ENCODE measurements at regions not wholly inside any gene's neighbourhood (a gene's known extent, or its start where the extent isn't known, plus 50 kb on each side); places are given as distances from the start of the nearest gene placed in this dataset.

GRCh38 chr13:85381082-85381481 lies 418.1 kb downstream of the SLITRK6 start:
- no peak for TF ChIP-seq CTCF (IDR thresholded peaks at IDR 0.05)

- no peak for TF ChIP-seq CTCF (IDR thresholded peaks at IDR 0.05)
These were observed 419.2 kb downstream of the SLITRK6 start for GRCh38 chr13:85379991-85380390.

- TF ChIP-seq CTCF (IDR thresholded peaks at IDR 0.05), result no peak
These were observed 419.8 kb downstream of the SLITRK6 start for GRCh38 chr13:85379433-85379832.

GRCh38 chr13:85377783-85378182 lies 421.4 kb downstream of the SLITRK6 start:
- TF ChIP-seq CTCF (IDR thresholded peaks at IDR 0.05), result no peak

GRCh38 chr13:85373322-85373721 lies 425.9 kb downstream of the SLITRK6 start:
- no peak for TF ChIP-seq CTCF (IDR thresholded peaks at IDR 0.05)

GRCh38 chr13:85371254-85371653 lies 428.0 kb downstream of the SLITRK6 start:
- TF ChIP-seq CTCF (IDR thresholded peaks at IDR 0.05), result no peak

GRCh38 chr13:85368686-85369085 lies 430.5 kb downstream of the SLITRK6 start:
- TF ChIP-seq CTCF (IDR thresholded peaks at IDR 0.05), result no peak

- no peak for TF ChIP-seq CTCF (IDR thresholded peaks at IDR 0.05)
These were observed 431.3 kb downstream of the SLITRK6 start for GRCh38 chr13:85367887-85368286.

Measured in LNCAP (cell line).